HG03558 (cell line): ENCODE measurements at regions not wholly inside any gene's neighbourhood (a gene's known extent, or its start where the extent isn't known, plus 50 kb on each side); places are given as distances from the start of the nearest gene placed in this dataset.

ENCODE experiments used
- ATAC-seq: cut with Tn5 transposase; IDR thresholded peaks from one replicate; pipeline ENCODE4 v1.9.1; 2021; ENCODE audit warnings: moderate number of reproducible peaks; ENCODE audit not compliant: unreplicated experiment; ENCODE audit errors: extremely low read depth

DNA sequence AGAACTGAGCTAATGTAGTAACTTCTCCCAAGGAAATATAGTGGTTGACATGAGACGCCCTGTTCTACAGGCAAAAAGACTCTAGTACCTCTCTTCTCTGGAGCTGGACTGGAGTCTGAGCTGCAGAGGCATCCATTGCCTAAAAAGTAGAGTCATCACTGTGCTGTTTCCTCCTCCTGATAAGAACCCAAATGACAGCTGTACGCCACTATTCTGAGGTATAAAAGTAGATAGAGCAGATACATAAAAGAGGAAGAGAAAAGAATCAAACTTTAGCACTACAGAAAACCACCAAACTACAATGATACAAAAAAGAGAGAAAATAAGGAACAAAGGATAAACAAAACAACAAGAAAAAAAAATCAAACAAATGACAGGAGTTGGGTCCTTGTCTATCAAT, 1568.8 kb downstream of the PLA2G4A start:
- no peak for ATAC-seq

DNA sequence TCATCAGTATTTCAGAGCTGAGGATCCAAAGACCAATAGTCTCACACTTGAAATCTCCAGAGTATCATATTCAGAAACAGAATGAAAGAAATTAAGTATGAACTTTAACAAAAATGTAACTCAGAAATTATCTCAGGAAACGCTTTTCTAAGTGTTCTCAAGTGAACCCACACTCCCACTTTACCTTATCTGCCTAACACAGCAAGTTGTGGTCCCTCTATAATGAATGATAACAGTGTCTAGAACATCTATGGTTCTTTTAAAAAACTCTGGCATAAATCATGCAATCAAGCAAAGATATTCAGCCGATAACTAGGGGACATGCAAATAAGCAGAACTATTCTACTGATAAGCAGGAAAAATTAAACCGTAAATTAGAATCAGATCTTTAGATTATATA, 1574.2 kb downstream of the PLA2G4A start:
- no peak for ATAC-seq

DNA sequence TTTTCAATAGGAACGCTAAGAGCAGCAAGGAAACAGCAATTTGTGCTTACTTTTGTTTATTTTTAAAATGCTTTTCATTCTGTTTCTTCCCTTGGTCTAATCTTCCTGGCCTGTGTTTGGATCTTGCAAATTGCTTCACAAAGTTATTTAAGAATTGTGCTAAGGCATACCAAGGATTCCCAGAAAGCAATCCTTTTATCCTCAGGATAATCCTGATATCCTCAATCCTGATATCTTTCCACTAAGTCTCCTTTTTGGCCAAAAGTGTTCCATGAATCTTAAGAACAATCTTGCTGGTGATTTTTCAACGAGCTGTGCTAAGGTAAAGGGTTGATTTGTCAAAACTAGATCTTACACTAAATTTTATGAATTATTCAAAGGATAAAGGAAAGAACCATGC, 1577.9 kb downstream of the PLA2G4A start:
- ATAC-seq = no peak

DNA sequence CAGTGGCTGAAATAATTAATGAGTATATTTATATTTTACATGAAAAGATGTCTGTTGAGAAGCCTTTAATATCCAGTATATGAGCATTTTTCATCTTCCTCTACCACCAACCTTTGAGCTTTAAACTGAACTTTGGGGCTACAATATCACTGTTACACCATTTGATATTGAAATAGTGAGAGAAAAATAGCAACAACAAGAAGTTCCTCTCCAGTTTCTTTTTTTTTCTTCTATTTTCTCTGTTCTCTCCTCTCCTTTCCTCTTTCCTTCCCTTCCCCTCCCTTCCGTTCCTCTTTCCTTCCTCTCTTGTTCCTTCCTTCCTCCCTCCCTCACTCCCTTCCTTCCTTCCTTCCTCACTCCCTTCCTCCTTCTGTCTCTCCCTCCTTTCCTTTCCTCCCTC, 1591.4 kb downstream of the PLA2G4A start:
- ATAC-seq = no peak

DNA sequence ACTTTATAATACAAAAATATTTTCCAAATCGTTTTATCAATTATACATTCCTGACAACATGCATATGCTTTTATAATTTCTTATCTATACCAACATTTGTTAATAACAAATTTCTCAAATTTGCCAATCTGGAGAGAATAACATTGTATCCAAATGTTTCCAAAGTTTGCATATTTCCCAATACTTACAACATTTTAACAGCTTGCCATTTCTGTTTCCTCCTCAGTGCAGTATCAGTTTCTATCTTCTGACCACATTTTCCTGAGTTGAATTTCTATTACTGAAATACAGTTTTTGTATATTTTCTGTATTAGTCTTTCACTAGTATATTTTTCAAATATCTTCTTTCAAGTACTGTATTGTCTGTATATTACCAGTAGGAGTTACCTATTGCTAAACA, 1594.3 kb downstream of the PLA2G4A start:
- ATAC-seq = no peak

DNA sequence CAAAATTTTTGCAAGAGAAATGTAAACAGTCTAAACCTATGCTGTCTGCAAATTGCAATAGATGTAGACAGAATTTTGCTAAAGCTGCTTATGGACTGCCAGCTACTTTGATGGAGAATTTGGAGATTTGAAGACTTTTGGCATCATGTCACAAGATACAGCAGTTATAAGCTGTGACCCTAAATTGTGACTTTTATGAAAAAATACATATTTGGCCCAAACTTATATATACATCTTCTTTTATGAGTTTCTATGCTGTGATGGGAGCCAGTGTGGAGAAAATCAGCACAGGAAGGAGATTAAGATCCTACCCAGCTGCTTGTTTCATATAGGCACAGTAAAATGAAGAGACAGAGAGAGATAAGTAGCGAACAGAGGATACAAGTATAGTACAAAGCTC, 1595.4 kb downstream of the PLA2G4A start:
- no peak for ATAC-seq

DNA sequence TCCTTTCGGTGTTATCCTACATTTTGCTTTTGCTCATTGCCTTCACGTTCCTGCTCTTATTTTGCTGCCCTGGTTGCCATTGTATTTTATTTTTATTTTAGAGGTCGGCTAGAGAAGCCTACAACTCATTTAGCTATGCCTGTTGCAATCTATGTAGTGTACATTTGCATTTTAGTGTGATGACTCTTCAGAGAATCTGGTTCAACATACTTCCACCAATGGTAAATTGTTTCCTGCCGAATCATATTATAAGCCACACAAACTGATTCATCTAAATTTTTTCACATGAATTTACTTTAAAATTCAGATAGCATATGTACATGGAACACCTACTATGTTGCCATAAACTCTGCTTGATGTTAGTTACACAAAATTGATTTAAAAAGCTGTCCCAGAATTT, 1596.9 kb downstream of the PLA2G4A start:
- no peak for ATAC-seq

DNA sequence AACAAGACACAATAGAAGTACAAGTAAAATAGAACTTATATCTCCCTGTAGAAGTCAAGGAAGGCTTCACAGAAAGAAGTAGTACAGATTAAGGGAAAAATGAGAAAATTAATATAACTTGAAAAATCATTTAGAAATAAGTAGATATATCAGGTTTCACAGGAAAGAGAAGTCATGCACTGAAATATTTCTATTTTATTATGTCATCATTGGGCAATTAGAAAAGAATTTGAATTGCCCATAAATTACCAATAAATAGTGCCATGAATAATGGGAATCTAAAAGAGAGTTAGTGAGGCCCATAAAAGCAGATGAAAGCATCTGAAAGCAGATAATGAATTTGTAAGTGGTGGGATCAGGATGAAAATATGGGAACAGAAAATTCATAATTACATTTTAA, 1597.8 kb downstream of the PLA2G4A start:
- no peak for ATAC-seq

DNA sequence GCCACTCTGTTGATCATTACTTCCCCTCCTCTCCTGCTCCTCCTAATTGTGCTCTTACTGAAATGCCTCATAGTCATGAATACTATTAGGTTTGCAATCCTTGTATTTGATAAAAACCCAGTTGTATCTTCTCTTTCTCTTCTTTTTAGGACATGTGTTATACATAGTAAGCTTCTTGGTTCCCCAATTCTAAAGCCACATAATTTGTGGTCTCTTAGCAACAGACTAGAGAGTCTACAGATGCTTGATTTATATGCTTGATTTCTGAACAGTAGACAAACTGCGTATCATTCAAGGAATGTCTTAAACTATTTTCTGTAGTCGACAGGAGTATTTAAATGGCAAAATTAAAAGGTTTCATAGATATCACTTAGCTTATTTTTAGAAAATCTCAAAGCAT, 1598.9 kb downstream of the PLA2G4A start:
- ATAC-seq = no peak

DNA sequence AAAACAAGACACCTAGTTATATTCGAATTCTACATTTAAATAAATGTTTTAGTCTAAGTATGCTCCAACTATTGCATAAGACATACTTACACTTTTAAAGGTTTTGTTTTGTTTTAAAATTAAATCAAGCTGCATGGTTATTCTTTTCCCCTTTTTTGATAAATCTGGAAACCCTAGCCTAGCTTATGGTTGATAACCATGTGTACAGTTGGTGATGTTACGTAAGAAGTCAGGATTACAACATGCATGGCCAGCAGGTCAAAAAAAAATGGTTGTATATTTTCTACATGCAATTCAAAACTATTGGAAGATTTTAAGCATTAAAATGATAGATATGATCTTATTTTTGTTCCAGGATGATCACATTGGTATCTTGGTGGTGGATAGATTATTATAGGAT, 1600.6 kb downstream of the PLA2G4A start:
- ATAC-seq = no peak

DNA sequence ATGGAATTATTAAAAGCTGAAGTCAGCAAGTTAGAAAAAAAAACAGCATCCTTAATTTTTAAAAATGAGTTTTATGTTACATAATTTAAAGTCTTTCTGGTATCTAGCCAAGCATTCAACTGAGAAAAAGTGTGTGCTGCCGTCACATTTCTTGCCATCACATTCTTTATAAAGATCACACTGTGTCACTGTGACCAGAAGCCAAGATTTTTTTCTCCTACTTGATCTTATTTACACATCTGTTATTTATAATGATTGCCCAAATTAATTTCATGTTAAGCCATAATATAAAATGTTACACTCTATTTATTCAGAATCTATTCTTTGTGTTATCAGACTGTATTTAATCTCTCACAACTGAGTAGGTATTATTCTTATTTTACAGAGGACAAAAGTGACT, 1603.7 kb downstream of the PLA2G4A start:
- no peak for ATAC-seq

DNA sequence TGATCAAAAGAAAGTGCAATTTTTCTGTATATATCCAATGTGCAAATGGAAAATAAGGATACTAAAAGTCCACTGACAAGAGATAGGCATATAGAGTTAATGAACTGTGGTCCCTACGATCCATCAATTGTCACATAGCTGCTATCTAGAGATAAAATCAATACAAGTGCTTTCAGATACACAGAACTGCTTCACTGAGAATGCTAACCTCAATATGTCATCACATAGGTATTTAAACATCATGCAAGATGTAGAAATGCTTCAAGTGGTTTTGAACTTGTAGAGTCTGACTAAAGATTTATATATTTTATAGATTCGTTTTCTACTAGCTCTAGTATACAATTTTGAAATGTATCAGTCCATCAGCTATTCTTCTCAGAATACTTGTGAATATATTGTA, 1604.7 kb downstream of the PLA2G4A start:
- ATAC-seq = no peak

DNA sequence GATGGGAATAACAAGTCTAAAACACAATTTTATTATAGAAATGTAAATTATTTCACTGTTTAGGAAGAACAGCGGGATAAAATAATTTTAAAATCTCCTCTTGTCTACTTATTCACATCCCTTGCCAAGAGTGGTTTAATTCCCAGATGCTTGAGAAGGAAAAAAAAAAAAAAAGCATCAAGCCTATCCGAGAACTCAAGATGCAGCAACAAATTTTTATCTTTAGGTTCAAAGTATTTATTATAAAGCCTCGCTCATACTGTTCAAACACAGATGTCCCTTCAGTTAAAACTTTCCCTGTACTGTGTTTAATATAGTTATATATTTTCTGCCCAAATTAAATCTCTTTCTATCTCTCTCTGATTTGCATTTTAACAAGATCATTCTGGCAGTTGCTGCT, 1615.8 kb downstream of the PLA2G4A start:
- ATAC-seq = no peak

DNA sequence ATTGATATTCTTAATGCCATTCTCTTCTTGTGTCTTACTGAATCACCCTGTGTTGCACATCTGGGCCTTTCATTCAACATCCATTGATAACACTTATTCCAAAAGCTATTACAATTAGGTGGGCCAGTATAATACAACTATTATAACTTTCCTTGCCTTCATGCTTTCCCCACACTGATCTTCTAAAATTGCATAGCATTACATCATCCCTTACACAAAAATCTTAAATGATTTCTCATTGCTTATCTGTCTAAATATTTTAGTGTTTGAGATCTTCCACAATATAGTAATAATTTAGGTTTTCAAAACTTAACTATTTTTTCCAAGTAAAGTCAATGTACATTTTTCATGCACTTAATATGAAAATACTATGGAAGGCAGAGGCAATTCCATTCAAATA, 1634.1 kb downstream of the PLA2G4A start:
- no peak for ATAC-seq

DNA sequence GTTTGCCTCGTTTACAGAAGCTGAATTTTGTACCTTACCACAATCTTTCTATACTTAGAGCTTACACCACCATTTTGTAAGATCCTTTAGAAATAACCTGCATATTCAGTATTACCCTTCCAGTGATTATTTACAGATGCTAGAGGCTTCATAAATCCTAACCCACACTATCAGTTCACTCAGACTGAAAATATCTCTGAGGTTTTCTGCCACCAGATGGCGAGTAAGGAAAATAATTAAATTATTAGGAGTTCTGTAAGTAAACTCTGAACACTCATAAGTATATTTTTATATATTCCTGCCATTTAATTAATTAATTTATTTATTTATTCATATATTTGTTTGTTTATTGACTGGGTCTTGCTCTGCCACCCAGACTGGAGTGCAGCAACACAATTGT, 1635.2 kb downstream of the PLA2G4A start:
- ATAC-seq = no peak

DNA sequence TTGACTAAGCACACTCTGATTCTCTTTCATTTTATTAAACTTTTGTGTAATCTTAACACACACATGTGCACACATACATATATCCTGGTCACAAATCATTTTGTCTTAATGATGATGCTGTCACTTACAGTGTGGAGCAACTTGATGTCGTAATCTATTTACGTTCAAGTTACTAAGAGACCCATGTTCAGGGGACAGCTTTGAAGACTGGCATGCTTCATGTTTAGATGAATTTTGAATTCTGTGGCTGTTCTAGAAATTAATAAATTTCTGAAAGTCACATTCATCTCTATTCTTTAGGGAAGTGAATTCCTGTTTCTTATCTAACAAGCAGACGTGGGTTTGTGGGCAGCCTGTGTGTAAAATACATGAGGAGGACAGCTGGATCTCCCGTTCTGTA, 1637.8 kb downstream of the PLA2G4A start:
- no peak for ATAC-seq

DNA sequence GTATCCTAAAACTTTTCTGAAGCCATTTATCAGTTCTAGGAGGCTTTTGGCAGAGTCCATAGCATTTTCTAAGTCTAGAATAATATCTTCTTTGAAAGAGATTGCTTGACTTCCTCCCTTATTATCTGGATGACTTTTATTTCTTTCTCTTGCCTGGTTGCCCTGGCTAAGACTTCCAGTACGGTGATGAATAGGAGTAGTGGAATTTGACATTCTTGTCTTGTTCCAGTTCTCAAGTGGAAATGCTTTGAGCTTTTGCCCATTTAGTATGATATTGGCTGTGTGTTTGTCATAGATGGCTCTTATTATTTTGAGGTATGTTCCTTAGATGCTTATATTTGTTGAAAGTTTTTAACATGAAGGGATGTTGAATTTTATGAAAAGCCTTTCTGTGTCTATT, 1647.9 kb downstream of the PLA2G4A start:
- no peak for ATAC-seq

DNA sequence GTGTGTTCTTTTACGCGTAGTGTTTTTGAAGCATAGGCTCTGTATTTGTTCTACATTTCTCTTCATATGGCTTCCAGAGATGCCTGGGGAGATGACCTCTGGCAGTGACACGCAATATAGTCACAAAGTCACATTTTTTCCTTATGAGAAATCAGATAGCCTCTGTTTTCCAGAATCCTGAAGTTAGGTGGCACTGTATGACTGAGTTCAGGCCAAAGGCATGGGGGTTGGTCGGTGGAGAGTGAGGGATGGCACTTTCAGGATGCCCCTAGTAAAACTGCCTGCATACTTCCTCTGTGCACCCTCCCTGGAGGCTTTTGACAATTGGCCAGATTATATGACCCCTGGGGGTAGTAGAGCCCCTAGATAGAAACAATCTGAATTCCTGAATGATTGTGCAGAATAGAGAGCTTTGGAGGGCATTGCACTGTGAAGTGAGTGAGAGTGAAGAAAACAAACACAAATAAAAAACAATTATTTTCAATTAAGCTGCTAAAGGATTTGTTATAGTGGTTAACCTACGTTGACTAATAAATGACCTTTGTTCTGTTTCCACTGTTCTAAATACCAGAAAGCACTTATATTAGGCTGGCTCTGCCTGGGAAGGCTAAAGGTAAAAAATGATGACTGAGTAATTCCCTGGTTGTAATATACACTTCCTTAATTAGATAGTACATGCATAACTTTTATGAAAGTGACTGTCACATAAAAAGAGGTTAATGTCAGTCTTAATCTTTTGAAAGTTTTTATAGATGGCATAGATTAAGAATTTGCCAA, 1660.8 kb downstream of the PLA2G4A start:
- no peak for ATAC-seq

DNA sequence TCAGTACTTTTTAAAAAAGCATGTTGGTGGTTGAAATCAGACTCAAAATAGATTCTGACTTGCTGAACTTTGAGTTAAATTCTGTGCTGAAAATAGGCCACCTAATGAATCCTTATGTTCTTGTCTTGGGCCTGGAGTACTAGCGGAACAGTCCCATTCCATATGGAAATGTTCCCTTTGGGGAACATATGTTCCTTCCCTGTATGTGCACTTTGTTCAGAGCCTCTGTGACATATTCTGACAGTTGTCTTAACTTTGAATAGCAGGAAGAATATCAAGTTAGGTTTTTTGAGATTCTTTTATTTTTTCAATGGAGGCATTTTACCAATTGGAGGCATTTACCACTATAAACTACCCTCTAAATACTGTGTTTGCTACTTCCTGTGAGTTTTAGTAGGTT, 1667.8 kb downstream of the PLA2G4A start:
- ATAC-seq = no peak

DNA sequence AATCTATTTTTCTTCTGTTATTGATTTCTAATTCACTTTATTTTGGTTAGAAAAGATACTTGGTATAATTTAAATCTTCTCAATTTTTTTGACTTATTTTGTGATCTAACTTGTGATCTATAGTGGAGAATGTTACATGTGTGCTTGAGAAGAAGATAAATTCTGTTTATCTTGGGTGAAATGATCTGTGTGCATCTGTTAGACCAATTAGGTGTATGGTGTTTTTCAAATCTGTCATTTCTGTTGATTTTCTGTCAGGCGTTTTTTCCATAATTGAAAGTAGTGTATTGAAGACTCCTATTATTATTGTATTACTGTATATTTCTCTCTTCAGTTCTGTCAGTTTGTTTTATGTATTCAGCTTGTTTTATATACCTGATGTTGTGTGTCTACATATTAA, 1668.3 kb downstream of the PLA2G4A start:
- no peak for ATAC-seq

DNA sequence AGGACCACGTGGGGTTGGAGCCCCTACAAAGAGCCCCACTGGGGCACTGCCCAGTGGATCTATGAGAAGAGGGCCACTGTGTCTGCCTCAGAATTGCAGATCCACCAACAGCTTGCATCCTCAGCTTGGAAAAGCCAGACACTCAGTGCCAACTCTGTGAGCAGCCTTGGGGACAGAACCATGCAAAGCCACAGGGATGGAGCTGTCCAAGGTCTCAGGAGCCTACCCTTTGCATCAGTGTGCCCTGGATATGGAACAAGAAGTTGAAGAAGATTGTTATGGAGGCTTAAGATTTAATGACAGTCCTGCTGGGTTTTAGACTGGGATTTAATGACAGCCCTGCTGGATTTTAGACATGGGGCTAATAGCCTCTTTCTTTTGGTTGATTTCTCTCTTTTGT, 1670.9 kb downstream of the PLA2G4A start:
- ATAC-seq = no peak

DNA sequence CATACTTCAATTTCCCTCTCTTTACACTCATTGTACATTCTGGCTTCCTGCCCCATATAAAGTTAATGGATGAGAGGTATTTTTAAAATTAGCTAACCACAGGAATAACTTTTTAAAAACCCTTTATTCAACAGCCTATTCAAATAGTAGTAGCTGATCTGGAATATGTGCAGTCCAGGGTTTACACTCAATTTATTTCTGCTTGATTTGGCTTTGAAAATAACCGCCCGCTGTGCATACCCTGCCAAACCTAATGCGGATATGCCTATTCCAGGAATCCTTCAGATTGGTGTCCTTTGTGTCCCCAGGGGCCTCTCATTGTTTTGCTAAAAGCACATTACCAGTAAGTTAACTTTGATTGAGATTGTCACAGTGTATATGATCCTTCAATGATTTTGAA, 1686.2 kb downstream of the PLA2G4A start:
- ATAC-seq = no peak

DNA sequence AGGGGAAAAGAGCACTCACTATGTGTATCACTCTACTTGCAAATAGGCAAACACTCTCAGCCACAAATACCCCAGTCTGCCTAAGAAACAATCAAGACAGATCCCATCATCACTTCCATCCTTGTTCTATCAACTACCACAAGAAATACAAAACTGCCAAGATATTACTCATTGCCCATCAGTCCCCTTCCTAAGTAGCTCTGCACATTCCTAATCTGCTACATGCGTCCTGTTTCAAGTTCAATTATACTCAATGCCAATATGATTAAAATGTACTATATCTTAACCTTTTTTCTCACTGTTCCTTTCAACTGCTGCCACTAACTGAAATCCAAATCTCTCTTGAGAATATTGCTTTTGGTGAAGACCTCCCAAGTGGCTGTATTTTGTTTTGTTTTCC, 1688.4 kb downstream of the PLA2G4A start:
- ATAC-seq = no peak
